ENCODE measurements at regions not wholly inside any gene's neighbourhood (a gene's known extent, or its start where the extent isn't known, plus 50 kb on each side); places are given as distances from the start of the nearest gene placed in this dataset.

DNA sequence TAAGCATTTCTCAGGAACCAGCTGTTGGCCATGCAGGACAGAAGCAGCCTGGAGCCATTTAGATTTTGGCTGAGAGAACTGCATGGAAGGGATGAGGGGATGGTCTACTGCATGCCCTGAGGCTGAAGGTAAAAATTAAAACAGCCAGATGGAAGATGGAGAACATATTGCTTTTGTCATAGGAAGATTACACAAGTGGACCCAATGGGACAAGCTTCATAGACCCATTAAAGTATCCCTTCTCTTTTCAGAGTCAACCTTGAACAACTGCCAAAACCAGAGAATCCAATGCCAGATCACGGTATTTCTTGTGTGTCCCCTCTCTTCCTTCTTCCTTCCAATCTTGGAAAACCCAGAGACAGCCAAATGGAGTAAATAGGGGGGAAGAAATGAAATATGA lies 253.4 kb downstream of the NR2F1-AS1 start (continued):
- TF ChIP-seq, protein P1, sequence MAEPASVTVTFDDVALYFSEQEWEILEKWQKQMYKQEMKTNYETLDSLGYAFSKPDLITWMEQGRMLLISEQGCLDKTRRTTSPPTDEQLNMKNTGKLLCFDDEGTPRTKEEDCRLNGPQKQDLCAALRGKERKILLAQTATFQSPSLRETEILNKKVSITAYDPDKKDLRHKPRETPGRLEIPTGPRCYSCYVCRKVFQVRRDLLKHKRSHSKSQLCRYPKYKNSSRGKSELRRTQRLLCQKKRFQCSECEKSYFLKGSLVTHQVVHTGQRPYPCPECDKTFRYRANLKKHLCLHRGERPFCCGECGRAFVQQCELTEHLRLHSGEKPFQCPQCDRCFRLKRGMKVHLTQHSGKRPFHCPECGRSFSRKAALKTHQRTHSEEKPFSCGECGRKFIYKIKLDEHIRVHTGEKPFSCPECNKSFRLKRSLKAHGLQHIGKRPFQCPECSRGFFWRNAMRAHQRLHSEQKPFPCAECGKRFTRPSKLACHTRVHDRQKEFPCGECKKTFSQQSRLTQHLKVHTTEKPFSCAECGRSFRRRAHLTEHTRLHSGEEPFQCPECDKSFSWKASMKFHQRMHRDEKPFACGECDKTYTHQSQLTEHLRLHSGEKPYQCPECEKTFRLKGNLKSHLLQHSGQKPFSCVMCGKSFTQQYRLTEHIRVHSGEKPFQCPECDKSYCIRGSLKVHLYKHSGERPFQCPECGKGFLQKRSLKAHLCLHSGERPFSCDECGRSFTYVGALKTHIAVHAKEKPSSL (CRISPR knock-in tag; conservative IDR thresholded peaks at IDR 0.05), result no peak
- TF ChIP-seq ZNF671 (CRISPR knock-in tag; IDR thresholded peaks at IDR 0.05) (no peak), OVOL2 (CRISPR knock-in tag; IDR thresholded peaks at IDR 0.05; ENCODE audit: borderline replicate concordance) (no peak), ATF3 (CRISPR knock-in tag; conservative IDR thresholded peaks at IDR 0.05) (no peak), E2F1 (CRISPR knock-in tag; IDR thresholded peaks at IDR 0.05) (no peak), SOX15 (CRISPR knock-in tag; IDR thresholded peaks at IDR 0.05) (no peak)
- TF ChIP-seq, protein P2, sequence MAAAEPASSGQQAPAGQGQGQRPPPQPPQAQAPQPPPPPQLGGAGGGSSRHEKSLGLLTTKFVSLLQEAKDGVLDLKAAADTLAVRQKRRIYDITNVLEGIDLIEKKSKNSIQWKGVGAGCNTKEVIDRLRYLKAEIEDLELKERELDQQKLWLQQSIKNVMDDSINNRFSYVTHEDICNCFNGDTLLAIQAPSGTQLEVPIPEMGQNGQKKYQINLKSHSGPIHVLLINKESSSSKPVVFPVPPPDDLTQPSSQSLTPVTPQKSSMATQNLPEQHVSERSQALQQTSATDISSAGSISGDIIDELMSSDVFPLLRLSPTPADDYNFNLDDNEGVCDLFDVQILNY (CRISPR knock-in tag; IDR thresholded peaks at IDR 0.05), result no peak

- peaks cover 15% of the 10 kb centered on the region for H3K4me1 Mint-ChIP-seq
- CTCF ChIA-PET, result no interaction called here
- no peak overlapping the region for H3K4me3 Mint-ChIP-seq
- POLR2A ChIA-PET, result no interaction called here
- no peak overlapping the region for H3K27ac Mint-ChIP-seq
- no peaks in the 10 kb centered on the region for H3K9me3 Mint-ChIP-seq
- DNase-seq (ENCODE audit: low spot score), result no peak
- H3K27me3 Mint-ChIP-seq (ENCODE audit: low read depth), result no peaks in the 10 kb centered on the region
- no peak for ATAC-seq
- TF ChIP-seq ZNF121 (CRISPR knock-in tag; IDR thresholded peaks at IDR 0.05), result no peak
- TF ChIP-seq AFF4 (CRISPR knock-in tag; IDR thresholded peaks at IDR 0.05; ENCODE audit: borderline replicate concordance), result no peak
- TF ChIP-seq CREM (CRISPR knock-in tag; IDR thresholded peaks at IDR 0.05), result no peak
- no peaks in the 10 kb centered on the region for H3K36me3 Mint-ChIP-seq
These were observed 255.1 kb downstream of the NR2F1-AS1 start for GRCh38 chr5:93325946-93326345.

DNA sequence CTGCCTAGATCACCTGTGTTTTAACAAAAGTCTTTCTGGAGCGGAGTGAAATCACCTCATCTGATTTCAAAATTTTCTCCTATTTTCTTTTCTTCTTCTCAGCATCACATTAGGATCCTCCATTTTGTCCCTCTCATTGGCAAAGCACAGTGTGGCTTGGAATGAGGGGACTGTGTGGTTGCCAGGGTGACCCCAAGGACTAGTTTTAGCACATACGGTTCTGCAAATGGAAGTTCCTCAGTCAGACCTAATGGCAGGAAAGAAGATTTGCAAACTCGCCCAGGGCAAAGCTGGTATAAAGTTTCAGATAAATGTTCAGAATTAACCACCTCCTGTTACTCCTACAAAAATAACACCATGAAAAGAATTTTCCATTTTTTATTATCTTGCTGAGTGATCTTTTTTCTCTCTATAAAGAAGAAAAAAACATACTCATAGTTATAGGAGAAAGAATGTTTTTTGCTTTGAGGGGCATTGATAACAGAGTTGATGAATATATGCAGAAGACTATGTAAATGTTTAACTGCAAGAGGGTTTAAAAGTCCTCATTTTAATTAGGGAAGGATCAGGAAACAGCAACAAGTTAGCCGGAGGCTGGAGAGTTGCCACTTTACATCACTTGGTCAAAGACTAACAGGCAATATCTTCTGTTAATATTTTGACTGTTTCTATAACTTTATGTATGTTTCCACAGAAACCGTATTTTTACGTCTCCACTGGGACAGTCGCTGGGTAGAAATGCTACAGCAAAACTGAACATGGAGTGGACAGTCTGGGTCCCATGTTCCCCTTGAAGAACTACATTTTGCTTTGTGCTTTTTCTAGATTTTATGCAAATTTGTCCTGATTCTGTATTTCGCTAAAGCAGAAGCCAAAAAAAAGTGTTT lies 257.8 kb downstream of the NR2F1-AS1 start:
- Mint-ChIP-seq H3K36me3 (no peaks in the 10 kb centered on the region), H3K4me1 (peaks cover 15% of the 10 kb centered on the region), H3K4me3 (no peak overlapping the region), H3K9me3 (peaks cover 5% of the 10 kb centered on the region; the same call in 1 of the 2 replicates), H3K27me3 (ENCODE audit: low read depth) (no peaks in the 10 kb centered on the region), H3K27ac (no peak overlapping the region)
- ATAC-seq, result peak; percentile 66; the same call in 1 of the 2 replicates
- POLR2A ChIA-PET, result no interaction called here
- CTCF ChIA-PET, result no interaction called here
- no peak for DNase-seq (ENCODE audit: low spot score)
- no peak for TF ChIP-seq ZNF263 (CRISPR knock-in tag; IDR thresholded peaks at IDR 0.05; ENCODE audit: low read depth)
- no peak for TF ChIP-seq ZNF532 (CRISPR knock-in tag; IDR thresholded peaks at IDR 0.05; ENCODE audit: borderline replicate concordance)
- TF ChIP-seq SMAD3 (CRISPR knock-in tag; IDR thresholded peaks at IDR 0.05; ENCODE audit: borderline replicate concordance), result no peak
- TF ChIP-seq, protein P3, sequence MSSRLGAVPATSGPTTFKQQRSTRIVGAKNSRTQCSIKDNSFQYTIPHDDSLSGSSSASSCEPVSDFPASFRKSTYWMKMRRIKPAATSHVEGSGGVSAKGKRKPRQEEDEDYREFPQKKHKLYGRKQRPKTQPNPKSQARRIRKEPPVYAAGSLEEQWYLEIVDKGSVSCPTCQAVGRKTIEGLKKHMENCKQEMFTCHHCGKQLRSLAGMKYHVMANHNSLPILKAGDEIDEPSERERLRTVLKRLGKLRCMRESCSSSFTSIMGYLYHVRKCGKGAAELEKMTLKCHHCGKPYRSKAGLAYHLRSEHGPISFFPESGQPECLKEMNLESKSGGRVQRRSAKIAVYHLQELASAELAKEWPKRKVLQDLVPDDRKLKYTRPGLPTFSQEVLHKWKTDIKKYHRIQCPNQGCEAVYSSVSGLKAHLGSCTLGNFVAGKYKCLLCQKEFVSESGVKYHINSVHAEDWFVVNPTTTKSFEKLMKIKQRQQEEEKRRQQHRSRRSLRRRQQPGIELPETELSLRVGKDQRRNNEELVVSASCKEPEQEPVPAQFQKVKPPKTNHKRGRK (CRISPR knock-in tag; IDR thresholded peaks at IDR 0.05; ENCODE audit: borderline replicate concordance), result no peak
- TF ChIP-seq ZNF219 (CRISPR knock-in tag; IDR thresholded peaks at IDR 0.05; ENCODE audit: borderline replicate concordance), result no peak
- TF ChIP-seq, protein P2 (CRISPR knock-in tag; IDR thresholded peaks at IDR 0.05), result no peak
- no peak for TF ChIP-seq NFATC4 (CRISPR knock-in tag; IDR thresholded peaks at IDR 0.05)
- no peak for TF ChIP-seq ZNF671 (CRISPR knock-in tag; IDR thresholded peaks at IDR 0.05)
